ENCODE measurements at regions not wholly inside any gene's neighbourhood (a gene's known extent, or its start where the extent isn't known, plus 50 kb on each side); places are given as distances from the start of the nearest gene placed in this dataset.
"Not testable (repeated sequence)": the region's sequence is repeated elsewhere in the genome, so short reads cannot be mapped to it uniquely, and the experiment has no call there.

DNA sequence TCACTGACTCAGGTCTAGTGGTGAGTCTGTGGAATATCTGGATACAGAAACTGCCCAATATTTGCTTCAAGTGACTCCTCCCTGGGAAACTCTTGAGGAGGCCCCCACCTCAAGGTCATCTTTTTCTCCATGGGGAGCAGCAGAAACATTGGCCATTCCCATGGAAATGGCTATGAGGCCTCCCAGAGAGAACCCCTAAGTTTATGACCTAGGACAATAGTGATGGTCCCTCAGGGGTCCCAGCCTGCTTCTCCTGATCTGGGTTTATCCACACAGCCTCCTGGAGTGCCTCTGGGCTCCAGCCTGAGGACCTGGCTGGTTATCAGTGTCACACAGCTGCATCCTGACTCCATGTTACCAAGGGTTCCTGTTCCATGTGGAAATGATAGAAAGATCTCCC is 131.2 kb downstream of the ZNF280B start:
- intact Hi-C loops (cut with micrococcal nuclease): no loop called here
- H3K27me3 Mint-ChIP-seq: peaks cover 36% of the 10 kb centered on the region
- H3K27ac Mint-ChIP-seq: no peak overlapping the region
- H3K4me3 Mint-ChIP-seq: no peak overlapping the region
- H3K9me3 Mint-ChIP-seq: no peaks in the 10 kb centered on the region
- CTCF ChIA-PET: no interaction called here
- no peaks in the 10 kb centered on the region for H3K36me3 Mint-ChIP-seq
- no peaks in the 10 kb centered on the region for H3K4me1 Mint-ChIP-seq (ENCODE audit: low read depth)
- no peak for DNase-seq
- POLR2A ChIA-PET: no interaction called here

DNA sequence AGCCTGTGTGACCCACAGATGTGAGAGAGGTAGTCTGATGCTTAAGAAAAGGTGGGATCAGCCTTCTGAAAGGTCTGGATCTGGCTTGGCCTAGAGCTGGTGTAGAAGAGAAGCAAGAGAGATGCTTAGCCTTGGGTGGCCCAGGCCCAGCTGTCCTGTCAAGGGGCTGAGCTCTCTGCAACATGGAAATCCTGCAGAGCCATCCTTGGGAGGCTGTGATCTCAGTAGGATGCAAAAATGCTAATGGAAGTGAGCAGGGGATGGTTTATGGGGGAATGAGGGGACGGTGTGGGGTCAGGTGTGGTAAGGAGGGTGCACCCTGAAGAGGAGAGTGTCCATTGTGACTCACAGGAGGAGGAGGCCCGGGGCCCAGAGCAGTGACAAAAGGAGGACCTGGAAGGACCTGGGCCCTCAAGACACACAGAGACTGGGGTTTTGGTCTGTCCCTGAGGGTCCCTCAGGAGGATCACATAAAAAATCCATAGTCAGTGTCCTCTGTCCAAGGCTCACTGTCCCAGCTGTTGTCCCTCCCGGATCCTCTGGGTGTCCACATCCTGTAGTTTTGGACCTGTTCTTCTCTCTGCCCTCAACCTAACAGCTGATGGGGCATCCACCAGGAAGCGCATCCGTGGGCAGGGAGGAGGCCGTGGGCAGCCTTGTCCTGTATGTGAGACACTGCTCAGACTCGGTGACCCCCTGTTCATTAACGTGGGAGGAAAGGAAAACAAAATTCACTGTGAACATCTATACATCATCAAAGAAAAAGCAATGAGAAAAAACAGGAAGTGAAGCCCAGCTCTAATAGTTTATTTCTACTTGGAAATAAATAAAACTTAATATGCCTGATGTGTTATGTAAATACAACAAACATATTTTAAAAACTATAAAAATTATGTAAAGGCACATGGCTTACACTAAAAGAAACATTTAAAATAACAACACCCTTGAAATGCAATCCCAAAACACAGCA is 129.8 kb downstream of the ZNF280B start:
- Mint-ChIP-seq H3K36me3 (no peaks in the 10 kb centered on the region), H3K27me3 (peaks cover 40% of the 10 kb centered on the region), H3K27ac (no peak overlapping the region), H3K4me3 (no peak overlapping the region), H3K9me3 (no peaks in the 10 kb centered on the region), H3K4me1 (ENCODE audit: low read depth) (no peaks in the 10 kb centered on the region)
- intact Hi-C loops (cut with micrococcal nuclease): no loop called here
- POLR2A ChIA-PET: no interaction called here
- CTCF ChIA-PET: interaction anchor here (1.3 kb wide), 1 partner anchor 34 kb away, joined by 5 read pairs; no protein-coding TSS in a partner anchor
- DNase-seq: no peak

DNA sequence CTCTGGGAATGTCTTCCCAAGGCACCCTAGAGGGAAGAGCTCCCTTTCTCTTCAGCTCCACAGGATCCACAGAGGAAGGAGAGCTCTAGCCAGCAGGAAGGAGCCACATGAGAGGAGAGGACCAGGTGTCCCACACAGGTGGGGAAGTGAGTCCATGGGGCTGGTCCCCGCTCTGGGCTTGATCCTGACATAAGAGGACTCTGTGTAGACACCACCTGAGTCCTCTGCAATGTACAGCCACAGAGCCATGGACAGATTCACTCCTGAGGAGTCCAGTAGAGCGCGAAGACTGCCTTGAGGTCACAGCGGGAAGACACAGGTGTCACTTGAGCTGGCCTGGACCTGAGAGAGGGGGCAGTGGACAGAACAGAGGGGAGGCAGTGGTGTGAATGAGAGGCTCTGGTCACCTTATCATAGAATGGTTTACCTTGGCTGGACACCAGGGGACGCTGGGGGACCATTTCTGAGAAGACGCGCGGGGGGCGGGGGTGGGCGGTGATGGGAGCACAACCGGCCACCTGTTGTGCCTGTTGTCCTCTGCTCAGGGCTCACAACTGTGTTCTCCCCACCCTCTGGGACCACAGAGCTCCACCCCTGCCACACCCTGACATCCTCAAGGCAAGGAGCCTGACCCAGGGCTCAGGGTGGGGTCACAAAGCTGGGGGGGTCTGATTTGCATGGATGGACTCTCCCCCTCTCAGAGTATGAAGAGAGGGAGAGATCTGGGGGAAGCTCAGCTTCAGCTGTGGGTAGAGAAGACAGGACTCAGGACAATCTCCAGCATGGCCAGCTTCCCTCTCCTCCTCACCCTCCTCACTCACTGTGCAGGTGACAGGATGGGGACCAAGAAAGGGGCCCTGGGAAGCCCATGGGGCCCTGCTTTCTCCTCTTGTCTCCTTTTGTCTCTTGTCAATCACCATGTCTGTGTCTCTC is 128.2 kb downstream of the ZNF280B start:
- H3K27me3 Mint-ChIP-seq: peaks cover 36% of the 10 kb centered on the region
- H3K4me3 Mint-ChIP-seq: no peak overlapping the region
- intact Hi-C loops (cut with micrococcal nuclease): no loop called here
- no peaks in the 10 kb centered on the region for H3K36me3 Mint-ChIP-seq
- H3K27ac Mint-ChIP-seq: no peak overlapping the region
- ChIA-PET POLR2A (no interaction called here), CTCF (interaction anchor here (1.3 kb wide), 1 partner anchor 36 kb away, joined by 5 read pairs; no protein-coding TSS in a partner anchor)
- H3K4me1 Mint-ChIP-seq (ENCODE audit: low read depth): no peaks in the 10 kb centered on the region
- no peaks in the 10 kb centered on the region for H3K9me3 Mint-ChIP-seq
- DNase-seq: no peak

DNA sequence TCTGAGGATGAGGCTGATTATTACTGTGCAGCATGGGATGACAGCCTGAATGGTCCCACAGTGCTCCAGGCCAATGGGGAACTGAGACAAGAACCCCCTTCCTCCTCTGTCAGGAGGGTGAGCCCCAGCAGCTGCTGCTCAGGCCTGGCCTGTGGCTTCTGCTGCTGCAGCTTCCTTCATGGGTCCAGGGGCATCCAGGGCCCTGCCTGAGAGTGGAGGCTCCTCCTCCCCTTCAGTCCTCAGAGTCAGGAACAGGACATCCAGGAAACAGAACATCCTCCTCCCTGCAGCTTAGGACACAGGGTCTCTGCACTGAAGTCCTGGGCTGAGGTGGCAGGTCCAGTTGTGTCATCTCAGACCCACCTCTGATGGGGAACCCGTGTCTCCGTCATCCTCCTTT is 127.2 kb downstream of the ZNF280B start:
- H3K27ac Mint-ChIP-seq; H3K4me1 Mint-ChIP-seq (ENCODE audit: low read depth); intact Hi-C loops (cut with micrococcal nuclease); POLR2A ChIA-PET; H3K4me3 Mint-ChIP-seq; DNase-seq; H3K36me3 Mint-ChIP-seq; H3K9me3 Mint-ChIP-seq: not testable (repeated sequence)
- CTCF ChIA-PET: interaction anchor here (1.0 kb wide), 1 partner anchor 42 kb away, joined by 5 read pairs; no protein-coding TSS in a partner anchor
- H3K27me3 Mint-ChIP-seq: peaks cover 37% of the 10 kb centered on the region

DNA sequence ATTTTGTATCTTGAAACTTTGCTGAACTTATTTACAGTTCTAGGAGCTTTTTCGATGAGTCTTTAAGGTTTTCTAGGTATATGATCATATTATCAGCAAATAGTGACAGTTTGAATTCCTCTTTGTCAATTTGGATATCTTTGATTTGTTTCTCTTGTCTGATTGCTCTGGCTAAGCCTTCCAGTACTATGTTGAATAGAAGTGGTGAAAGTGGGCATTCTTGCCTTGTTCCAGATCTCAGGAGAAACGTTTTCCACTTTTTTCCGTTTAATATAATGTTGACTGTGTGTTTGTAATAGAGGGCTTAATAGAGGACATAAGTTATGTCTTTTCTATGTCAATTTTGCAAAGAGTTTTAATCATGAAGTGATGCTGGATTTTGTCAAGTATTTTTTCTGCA is 124.3 kb downstream of the ZNF280B start:
- CTCF ChIA-PET: no interaction called here

DNA sequence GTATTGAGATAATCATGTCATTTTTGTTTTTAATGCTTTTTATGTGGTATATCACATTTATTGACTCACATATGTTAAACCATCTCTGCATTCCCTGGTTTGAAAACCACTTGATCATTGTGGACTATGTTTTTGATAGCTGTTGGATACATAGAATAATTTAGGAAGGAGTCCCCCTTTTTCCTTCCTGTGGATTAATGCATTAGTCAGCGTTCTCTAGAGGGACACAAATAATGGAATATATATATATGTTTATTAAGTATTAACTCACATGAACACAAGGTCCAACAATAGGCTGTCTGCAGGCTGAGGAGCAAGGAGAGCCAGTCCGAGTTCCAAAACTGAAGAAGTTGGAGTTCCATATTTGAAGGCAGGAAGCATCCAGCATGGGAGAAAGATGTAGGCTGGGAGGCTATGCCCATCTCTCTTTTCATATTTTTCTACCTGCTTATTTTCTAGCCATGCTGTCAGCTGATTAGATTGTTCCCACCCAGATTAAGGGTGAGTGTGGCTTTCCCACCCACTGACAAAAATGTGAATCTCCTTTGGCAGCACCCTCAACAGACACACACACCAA is 123.8 kb downstream of the ZNF280B start:
- no peaks in the 10 kb centered on the region for H3K36me3 Mint-ChIP-seq
- intact Hi-C loops (cut with micrococcal nuclease): no loop called here
- peaks cover 40% of the 10 kb centered on the region for H3K27me3 Mint-ChIP-seq
- no peaks in the 10 kb centered on the region for H3K4me1 Mint-ChIP-seq (ENCODE audit: low read depth)
- H3K27ac Mint-ChIP-seq: no peak overlapping the region
- DNase-seq: no peak
- ChIA-PET CTCF (interaction anchor here (0.6 to 0.7 kb wide), 2 partner anchors 10 to 378 kb away, joined by 3 to 4 read pairs; no protein-coding TSS in a partner anchor), POLR2A (no interaction called here)
- no peaks in the 10 kb centered on the region for H3K9me3 Mint-ChIP-seq
- H3K4me3 Mint-ChIP-seq: no peak overlapping the region

More for the DNA sequence above, 124.3 kb downstream of the ZNF280B start:
- no peaks in the 10 kb centered on the region for H3K4me1 Mint-ChIP-seq (ENCODE audit: low read depth)
- intact Hi-C loops (cut with micrococcal nuclease): no loop called here
- no peak for DNase-seq
- H3K9me3 Mint-ChIP-seq: no peaks in the 10 kb centered on the region
- POLR2A ChIA-PET: no interaction called here
- no peaks in the 10 kb centered on the region for H3K36me3 Mint-ChIP-seq
- no peak overlapping the region for H3K27ac Mint-ChIP-seq
- peaks cover 40% of the 10 kb centered on the region for H3K27me3 Mint-ChIP-seq
- no peak overlapping the region for H3K4me3 Mint-ChIP-seq

DNA sequence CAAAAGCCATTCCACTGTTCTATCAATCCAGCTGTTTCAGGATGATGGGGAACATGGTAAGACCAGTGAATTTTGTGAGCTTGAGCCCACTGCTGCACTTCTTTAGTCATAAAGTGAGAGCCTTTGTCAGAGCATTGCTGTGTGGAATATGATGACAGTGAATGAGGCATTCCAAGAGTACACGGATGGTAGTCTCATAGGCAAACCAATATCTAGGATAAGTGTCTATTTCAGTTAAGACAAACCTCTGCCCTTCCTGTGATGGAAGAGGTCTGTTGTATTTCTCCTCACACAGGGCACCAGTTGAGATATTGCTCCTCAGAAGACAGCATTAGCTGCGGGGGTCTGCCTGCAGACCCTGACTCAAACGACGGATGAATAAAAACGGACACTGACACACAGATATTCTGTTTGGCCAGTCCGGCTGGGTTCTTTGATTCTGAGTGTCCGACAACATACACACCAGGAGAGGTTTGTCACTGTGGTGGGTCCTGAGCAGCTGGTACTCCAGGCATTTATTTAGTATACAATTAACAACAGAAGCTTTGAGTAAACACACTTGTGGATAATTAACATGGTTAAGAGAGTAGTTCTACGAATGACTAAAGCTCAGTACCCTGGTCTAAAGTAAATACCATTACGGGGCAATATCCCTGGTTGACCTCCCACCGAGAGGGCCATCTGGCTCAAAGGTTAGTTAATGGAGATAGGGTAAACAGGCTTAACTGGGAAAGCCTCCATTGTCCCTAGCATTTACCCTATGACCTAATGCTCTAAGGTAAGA is 121.7 kb downstream of the ZNF280B start:
- Mint-ChIP-seq H3K4me3 (no peak overlapping the region), H3K36me3 (no peaks in the 10 kb centered on the region), H3K27me3 (peaks cover 43% of the 10 kb centered on the region), H3K27ac (no peak overlapping the region), H3K9me3 (no peaks in the 10 kb centered on the region), H3K4me1 (ENCODE audit: low read depth) (no peaks in the 10 kb centered on the region)
- ChIA-PET POLR2A (no interaction called here), CTCF (no interaction called here)
- intact Hi-C loops (cut with micrococcal nuclease): no loop called here
- no peak for DNase-seq

DNA sequence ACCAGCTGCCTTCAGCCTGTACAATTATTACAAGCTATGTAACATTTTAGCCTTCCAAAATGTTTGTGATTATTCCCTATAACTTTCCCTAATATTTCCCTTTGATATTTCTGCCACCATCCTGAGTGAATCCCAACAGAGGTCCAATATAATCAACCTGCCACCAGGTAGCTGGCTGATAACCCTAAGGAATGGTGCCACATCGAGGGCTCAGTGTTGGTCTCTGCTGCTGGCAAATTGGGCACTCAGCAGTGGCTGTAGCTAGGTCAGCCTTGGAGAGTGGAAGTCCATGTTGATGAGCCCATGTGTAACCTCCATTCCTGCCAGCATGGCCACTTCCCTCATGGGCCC is 121.2 kb downstream of the ZNF280B start:
- CTCF ChIA-PET: no interaction called here
- DNase-seq: no peak
- H3K36me3 Mint-ChIP-seq: no peaks in the 10 kb centered on the region
- intact Hi-C loops (cut with micrococcal nuclease): no loop called here
- H3K9me3 Mint-ChIP-seq: no peaks in the 10 kb centered on the region
- no peak overlapping the region for H3K4me3 Mint-ChIP-seq
- POLR2A ChIA-PET: no interaction called here
- H3K27me3 Mint-ChIP-seq: peaks cover 44% of the 10 kb centered on the region
- no peaks in the 10 kb centered on the region for H3K4me1 Mint-ChIP-seq (ENCODE audit: low read depth)
- H3K27ac Mint-ChIP-seq: no peak overlapping the region

DNA sequence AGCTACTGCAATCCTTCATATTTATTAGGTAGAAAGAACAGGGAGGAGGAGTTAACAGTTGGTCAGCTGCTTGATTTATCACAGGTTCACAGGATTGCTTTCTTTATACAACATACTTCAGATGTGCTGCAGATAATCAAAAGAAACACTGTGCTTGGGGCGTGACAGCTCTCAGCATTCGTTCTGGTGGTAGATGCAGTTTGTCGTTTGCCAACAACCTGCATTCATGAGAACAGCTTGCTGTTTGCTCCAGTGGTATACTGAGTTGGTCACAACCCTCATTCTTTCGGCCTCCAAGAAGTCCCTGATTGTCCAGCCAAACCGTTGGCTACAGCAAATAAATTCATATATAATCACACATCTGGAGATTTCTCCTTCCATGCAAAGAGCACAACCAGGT is 120.5 kb downstream of the ZNF280B start:
- POLR2A ChIA-PET: no interaction called here
- H3K4me1 Mint-ChIP-seq (ENCODE audit: low read depth): no peaks in the 10 kb centered on the region

DNA sequence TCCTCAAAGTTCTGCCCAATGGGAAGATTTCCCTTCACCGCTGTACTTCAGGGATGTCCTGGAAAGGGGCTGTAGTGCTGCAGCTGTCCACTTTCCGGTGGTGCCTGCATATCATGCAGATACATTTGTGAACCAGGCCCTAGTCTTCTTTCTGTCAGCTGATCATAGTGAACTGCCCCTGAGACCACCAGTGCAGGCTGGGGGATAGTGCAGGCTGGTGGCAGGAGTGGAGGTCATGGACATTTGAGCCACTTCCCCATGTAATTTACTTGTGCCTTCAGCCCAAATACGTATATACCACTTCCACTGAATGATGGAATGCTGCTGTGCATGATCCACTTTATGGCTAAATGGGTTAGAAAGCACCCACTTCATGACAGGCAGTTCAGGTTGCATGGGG is 120.0 kb downstream of the ZNF280B start:
- Mint-ChIP-seq H3K9me3 (no peaks in the 10 kb centered on the region), H3K36me3 (no peaks in the 10 kb centered on the region), H3K4me3 (no peak overlapping the region), H3K27me3 (peaks cover 40% of the 10 kb centered on the region), H3K27ac (no peak overlapping the region), H3K4me1 (ENCODE audit: low read depth) (no peaks in the 10 kb centered on the region)
- ChIA-PET POLR2A (no interaction called here), CTCF (no interaction called here)
- intact Hi-C loops (cut with micrococcal nuclease): no loop called here
- no peak for DNase-seq

More for the DNA sequence above, 120.5 kb downstream of the ZNF280B start:
- Mint-ChIP-seq H3K36me3 (no peaks in the 10 kb centered on the region), H3K27ac (no peak overlapping the region), H3K27me3 (peaks cover 43% of the 10 kb centered on the region), H3K9me3 (no peaks in the 10 kb centered on the region), H3K4me3 (no peak overlapping the region)
- CTCF ChIA-PET: no interaction called here
- intact Hi-C loops (cut with micrococcal nuclease): no loop called here
- DNase-seq: no peak

DNA sequence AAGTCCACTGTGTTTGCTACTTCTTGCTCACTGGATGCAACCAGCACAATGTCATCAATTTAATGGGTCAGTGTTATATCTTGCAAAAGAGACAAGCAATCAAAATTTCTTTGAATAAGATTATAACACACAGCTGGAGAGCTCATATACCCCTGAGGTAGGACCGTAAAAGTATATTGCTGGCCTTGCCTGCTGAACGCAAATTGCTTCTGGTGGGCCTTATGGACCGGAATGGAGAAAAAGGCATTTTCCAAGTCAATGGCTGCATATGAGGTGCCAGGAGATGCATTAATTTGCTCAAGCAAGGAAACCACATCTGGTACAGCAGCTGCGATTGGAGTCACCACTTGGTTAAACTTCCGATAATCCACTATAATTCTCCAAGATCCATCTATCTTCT is 119.1 kb downstream of the ZNF280B start:
- Mint-ChIP-seq H3K4me1 (ENCODE audit: low read depth) (no peaks in the 10 kb centered on the region), H3K9me3 (no peaks in the 10 kb centered on the region), H3K36me3 (no peaks in the 10 kb centered on the region), H3K27ac (no peak overlapping the region), H3K27me3 (peaks cover 37% of the 10 kb centered on the region), H3K4me3 (no peak overlapping the region)
- intact Hi-C loops (cut with micrococcal nuclease): no loop called here
- no peak for DNase-seq
- POLR2A ChIA-PET: no interaction called here
- CTCF ChIA-PET: interaction anchor here (1.2 kb wide), 1 partner anchor 33 kb away, joined by 4 read pairs; no protein-coding TSS in a partner anchor

Measured in activated CD4-positive, alpha-beta memory T cell treated with anti-CD3 and anti-CD28 coated beads for 36 hours (primary cell).